NCI-H1436 (cell line): ENCODE measurements at regions not wholly inside any gene's neighbourhood (a gene's known extent, or its start where the extent isn't known, plus 50 kb on each side); places are given as distances from the start of the nearest gene placed in this dataset.

Source experiments
- DNase-seq: peaks from one replicate; lab custom pipeline; 2025; lab: John Stamatoyannopoulos, UW

DNA sequence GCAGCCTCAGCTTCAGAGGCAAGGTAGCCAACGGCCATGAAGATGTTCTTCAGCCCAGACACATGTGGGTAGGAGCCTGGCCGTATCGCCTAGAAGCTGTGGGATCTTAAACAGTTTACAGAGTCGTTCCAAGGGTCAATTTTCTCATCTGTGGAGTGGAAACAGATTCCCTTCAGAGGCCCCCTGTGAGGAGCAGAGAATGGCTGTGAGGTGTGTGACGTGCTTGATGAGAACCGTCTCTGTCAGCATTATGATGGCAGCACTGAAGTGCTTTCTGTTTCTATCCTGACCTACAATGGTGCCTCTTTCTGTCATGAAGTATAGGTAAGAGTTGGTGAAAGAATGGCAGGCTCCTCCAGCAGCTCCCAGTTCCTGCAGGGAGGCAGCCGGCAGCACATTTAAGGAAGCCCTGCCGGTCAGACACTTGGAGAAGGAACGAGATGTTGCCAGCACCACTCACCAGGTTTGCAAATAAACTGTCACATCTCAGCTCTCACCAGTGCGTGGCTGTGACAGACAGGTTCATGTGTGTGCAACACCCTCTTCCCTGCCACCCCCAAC, 277.3 kb downstream of the FOXO1 start:
- no peak for DNase-seq

DNA sequence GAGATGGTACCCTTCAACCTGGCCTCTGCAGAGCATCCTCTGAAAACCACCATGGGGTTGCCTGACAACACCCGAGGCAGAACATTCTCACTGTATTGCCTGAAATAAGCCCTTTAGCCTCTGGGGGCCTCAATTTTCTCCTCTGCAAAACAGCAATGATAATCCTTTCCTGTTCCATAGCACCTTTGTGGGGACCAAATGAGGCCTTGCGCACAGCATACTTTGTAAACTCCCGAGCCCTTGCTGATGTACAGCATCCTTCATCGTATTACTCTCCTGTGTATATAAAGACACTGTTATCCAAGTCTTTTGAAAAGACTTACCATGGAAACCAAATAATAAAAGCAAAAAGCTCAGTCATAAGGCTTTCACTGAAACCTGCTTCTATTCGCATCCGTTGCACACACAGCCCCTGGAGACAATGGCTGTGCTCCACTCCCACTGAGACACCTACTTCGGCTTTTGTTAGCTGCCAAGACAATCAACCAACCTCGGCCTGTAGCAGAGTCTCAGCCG, 276.0 kb downstream of the FOXO1 start:
- no peak for DNase-seq

DNA sequence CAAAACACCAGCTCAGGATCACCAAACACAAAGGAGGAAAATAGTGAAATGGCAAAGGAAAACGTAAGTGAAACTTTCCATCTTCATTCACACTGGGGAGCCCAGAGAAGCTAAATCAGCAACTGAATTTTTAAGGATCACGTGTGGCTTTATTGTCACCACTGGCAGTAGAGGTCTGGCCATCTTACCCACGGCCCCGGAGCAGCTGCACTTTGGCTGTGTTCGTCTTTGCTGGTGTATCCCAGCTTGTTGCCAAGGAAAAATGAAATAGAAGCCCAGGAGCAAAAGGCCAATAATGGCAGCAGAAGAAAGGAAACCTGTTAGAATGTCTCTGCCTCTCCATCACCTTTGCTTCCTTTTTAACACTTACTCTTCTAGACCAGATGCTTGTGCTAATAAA, 274.7 kb downstream of the FOXO1 start:
- no peak for DNase-seq

DNA sequence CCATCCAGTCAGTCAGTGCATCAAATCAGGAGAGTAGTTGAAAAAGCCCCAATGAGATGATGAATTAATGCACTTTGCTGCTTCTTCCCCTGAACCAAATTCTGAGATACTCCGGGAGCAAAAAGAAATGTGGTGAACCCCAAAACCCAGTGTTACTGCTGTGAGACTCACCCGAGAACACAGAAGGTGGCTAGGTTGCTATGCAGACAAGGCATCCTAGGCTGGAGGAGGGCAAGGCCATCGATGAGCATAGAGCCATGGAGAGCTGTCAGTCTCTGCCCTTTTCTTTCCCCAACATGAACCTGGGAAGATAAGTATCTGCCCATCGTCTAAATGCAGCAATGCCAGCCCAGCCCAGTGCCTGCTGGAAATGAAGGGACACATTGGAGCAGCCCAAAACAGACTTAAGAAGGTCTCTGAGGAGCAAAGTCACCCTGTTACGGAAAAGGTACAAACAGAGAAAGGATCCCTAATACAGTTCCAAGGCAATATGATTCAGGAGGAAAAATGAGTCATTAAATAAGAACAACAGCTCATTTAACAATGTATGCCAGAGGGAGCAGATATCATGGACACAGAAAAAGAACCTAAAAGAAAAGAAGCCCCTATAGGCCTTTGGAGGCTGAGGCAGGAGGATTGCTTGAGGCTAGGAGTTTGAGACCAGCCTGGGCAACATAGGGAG, 272.0 kb downstream of the FOXO1 start:
- DNase-seq, result no peak

DNA sequence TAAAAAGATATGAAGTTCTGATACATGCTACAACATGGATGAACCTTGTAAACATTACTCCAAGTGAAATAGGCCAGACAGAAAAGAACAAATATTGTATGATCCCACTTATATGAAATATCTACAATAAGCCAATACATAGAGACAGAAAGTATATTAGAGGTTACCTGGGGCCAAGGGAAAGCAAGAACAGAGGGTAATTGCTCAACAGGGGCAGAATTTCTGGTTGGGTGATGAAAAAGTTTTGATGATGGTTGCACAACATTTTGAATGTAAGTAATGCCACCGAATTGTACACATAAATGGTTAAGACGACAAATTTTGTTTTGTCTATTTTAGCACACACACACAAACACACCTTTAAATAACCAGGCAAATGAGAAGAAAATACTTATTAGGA, 268.4 kb downstream of the FOXO1 start:
- DNase-seq, result no peak

DNA sequence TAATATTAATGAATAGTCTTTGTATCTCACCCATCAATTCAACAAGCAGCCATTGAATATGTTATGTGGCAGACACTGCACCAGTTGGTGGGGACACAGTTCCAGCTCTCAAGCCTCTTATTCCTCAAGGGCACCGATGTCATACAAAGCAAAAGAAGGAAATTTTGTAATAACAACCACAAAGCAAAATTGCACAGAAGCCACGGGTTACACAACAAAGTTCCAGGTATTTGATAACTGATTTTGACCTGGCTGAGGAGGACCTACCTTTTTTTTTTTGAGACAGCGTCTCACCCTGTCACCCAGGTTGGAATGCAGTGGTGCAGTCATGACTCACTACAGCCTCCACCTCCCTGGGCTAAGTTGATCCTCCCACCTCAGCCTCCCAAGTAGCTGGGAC, 266.7 kb downstream of the FOXO1 start:
- no peak for DNase-seq

DNA sequence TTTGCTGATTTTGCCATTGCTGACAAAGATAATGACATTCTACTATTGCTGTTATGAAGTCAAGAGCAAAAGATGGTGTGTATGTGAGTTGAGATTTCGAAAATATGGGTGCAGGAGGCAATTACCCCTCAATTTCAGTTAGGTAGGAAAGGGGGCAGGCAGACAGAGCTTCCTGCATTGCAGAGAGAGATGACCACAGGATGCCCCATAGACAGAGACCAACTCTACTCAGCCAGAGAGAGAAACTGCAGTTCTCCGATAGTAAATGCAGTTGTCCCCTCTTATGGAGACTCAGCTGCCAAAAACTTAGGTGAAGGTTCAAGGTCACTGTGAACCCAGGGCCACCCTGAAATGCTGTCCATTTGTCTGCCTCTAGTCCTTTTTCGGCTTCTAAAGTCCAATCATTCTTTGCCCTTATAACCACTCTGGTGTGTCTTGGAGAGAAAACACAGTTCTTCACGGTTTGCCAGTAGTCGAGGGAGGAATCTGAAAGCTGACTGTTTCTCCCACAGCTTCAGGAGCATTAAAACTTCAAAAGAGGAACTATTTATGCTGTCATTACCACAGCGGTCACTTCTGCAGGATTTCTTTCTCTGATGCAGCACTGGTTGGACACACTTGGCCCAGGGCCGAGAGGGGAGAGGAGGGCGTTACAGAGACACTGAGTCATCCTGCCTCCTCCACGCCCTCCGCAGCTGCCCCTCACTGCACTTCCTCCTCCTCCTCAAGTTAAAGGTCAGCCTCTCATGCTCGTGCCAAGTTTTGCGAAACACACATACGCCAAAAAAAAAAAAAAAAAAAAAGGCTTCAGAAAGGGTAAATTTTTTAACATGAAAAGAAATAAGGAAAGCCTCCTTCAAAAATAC, 264.3 kb downstream of the FOXO1 start:
- DNase-seq, result no peak

DNA sequence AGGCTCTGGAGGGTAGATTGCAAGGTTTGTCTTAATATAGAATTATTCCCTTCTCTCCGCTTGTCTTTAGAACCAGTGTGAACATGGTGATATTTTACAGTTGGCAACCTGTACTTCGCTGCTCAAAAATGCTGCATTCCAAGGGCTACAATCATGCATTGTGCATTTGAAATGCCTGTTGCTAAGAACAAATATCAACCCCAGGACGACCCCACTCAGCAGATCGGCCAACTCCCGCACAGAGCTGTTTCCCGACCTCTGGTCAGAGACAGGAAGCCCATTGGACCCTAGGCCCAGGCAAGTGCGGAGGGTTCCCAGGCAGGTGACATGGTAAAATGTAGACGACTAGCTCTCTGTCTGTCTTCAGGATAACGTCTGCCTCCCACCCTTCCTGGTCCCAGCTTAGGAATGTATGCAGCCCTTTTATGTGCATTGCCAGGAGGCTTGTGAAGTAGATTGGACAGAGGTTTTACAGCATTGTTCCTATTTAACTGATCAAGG, 263.5 kb downstream of the FOXO1 start:
- DNase-seq, result no peak

DNA sequence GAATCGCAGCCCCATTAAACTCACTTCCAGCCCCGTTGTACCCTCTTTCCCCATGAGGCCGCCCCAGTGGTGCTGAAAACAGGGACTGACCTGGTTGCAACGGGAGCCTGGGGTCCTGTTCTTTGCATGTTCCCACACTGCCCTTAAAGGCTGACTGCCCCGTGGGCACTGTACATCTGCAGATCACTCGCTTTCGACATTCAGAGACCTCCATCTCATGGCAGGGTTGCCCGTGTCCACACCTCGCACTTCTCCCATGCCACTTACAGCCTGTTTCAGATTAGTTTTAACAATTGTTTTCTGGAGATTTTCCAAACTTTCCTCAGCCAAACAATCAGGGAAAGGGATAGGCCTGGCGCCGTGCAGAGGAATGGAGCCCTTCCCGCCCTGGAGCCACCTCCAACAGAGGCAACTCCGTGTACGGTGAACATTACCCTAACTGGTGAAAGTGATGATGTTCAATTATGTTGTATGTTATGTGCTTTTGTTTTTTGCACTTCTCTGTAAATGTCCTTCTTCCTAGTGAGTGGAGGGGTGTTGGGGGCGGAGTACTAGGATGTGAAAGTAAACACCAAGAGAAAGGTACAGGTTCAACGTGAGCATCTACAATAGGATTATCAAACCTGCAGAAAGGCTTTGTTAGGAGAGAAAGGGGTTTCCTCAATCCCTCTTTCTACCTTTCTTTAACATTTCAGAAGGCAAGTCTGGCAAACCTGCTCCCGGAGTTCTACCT, 262.8 kb downstream of the FOXO1 start:
- no peak for DNase-seq

DNA sequence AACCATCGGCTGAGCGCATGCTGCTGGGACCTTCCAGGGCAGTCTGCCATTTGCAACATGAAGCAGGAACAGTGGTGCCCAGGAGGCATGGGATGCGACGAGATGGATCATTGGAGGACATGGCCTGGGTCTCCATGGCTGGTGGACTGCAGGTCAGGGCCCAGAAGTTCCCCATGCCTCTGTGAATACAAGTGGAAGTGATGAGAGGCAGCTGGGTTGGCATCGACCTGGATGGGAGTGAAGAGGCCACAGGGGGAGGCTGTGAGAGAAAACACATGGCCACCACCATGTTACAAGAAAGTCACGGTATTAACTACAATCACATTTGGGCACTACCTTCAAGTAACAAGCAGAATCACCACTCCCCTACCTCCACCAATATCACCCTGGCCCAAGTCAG, 262.0 kb downstream of the FOXO1 start:
- DNase-seq, result no peak

DNA sequence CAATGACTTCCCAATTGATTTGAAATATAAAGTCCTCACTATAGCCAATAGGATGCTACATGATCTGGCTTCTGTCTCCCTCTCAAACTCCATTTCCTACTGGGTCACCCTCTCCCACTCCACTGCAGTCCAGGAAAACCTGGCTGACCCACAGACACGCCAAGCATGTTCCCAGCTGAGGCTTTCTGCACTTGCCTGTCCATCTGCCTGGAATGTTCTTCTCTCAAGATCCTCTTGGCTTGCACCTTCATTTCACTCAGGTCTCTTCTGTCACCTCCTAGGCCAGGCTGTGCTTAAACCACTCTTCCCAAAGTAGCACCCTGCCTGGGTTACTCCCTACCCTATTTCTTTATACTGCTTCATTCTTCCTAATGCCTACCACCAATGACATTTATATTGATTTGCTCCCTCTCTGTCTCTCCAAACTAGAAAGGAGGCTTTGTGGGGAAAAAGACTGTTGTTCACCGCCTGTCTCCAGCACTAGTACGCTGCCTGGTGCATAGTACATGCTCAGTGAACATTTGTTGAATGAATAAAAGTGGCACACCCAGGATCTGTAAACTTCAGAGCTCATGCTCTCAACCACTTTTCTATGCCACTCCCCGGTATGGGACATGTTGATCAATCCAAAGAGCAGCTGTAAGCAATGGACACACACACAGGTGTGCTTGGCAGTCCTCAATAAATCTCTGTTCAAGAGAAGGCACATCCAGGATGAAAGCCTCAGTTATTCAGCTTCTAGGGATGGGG, 261.3 kb downstream of the FOXO1 start:
- no peak for DNase-seq

DNA sequence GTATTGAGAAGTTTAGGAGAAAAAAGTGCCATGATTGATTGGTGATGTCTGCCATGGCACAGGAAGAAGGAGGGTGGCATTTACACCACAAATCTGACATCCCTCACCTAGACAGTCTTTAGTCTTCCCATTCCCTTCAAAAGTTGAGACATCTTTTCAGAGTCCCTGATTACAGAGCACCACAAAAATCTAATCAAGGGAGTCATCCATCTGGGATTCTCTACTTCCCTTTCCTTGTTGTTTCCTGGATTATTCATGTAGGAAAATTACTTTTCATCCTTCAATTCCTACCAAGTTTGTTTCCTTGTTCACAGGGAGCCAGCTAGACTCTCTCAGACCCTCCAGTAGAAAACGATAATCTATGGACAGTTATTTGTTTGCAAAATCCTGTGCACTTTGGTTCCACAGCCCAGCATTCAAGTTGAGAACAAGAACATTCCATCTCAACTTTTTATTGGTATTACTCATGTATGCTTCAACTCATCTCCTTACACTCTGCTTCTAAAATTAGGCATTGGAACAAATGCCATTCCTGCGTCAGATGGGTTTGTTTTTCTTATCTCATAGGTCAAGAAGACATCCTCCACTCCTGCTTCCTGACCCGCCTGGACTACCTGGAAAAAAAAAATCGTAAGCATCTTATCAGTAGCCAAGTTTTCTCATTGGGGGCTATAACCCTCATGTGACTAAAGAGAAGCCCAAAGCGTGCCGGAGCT, 259.9 kb downstream of the FOXO1 start:
- DNase-seq, result no peak

DNA sequence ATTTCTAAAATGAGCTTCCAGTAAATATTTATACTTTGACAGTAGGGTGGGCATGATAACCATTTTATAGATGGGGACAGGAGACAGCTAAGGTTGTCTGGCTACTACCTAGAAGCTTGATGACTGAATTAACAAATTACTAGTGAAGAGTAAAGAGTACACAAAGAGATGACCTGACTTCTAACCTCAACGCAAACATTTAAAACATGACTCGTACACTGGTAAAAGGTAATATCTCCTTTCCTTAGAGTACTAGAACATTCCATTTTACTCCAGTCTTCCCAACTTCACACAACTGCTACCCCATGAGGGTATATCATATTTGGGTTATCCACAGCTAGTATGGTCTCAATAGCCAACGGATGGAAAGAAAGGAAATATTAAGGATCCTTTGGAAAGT, 258.9 kb downstream of the FOXO1 start:
- DNase-seq, result no peak

DNA sequence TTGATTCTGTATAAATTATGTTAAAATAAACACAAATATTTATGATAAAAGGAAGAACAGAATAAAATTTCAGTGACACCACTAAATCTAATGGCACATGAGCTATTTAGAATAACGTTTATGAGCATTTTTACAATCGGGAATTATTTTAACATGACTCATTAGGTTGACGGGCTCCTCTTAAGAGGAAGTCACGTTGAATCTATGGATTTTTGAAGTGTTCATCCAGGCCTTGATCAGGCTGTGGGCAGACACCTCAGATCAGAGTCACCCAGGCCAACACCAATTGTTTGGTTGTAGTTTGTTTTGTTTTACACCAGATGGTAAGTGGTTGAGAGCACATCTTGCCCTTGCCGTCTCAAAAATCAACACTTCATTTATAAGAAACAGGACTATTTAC, 257.8 kb downstream of the FOXO1 start:
- DNase-seq, result no peak

DNA sequence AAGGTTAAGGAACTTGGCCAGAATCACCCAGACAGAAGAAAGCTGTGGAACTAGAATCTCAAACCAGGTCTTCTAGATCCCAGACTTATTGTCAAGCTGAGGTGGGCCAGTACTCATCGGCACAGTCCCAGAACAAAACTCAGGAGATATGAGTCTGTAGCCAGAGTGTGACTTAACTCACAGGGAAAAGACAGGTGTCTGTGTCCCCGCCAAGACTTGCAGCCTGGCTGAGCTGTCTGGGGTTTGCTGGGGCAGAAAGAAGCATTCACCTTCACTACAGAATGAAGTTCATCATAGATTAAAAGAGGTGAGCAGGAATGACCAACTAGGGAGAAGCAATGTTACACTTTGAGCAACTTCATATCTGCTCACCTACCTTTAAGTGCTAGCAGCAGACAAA, 257.2 kb downstream of the FOXO1 start:
- no peak for DNase-seq

DNA sequence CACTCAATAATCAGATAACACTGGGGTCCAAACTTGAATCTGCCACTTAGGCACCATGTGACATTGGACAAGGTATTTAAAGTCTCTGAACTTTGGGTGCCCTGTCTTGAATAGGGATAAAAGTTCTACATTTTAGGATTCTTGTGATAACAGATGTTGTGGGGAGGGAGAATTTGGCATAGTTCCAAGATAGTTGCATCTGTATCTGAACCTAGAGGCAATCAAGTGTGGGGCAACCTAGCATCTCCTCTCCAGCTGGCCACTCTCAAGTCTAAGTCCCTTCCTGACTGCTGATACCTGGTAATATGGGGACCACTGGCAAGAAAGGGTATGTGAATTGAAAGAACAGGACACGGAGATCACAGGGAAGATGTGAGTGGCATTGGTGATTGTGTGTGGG, 256.1 kb downstream of the FOXO1 start:
- DNase-seq, result no peak

DNA sequence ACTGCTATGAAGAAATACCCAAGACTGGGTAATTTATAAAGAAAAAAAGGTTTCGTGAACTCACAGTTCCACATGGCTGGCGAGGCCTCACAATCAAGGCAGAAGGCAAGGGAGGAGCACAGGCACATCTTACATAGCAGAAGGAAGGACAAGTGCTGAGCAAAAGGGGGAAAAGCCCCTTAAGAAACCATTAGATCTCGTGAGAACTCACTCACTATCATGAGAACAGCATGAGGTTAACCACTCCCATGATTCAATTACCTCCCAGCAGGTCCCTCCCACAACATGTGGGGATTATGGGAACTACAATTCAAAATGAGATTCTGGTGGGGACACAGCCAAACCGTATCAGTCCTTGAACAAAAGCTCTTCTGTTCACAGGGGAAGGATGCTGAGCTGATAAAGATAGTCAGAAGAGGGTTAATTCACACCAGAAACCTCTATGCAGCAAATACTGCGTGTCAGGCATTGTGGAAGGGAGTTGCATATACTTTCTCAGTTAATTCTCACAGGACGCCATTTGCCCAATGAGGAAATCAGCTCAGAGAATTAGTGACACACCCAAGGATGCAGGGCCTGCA, 246.2 kb downstream of the FOXO1 start:
- no peak for DNase-seq

DNA sequence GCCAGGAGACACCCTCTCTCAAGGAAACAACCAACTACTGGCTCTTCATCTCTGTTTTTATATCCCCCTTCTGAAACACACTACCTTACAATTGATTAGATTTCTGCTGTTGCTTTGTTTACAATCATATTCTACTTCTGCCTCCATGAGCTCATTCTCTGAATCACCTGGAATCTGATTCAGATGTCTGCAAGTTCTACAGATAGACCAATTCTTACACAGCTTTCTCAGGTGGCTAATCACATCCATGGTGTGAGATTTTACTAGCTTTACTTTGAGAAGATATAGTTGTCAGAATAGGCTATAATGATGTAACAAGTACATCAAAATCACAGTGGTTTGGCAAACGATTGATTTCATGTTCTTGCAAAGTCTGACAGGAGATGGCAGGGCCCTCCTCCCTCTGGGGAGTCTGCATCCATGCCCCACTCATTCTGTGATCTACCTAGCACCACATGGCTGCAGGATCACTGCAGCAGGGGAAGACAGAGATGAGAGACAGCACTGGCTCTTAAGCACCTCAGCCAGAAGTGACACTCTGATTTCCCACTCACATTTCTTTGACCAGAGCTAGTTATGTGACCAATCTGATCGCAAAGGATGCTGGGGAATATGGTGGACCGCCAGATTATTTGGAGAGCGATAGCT, 243.7 kb downstream of the FOXO1 start:
- no peak for DNase-seq

DNA sequence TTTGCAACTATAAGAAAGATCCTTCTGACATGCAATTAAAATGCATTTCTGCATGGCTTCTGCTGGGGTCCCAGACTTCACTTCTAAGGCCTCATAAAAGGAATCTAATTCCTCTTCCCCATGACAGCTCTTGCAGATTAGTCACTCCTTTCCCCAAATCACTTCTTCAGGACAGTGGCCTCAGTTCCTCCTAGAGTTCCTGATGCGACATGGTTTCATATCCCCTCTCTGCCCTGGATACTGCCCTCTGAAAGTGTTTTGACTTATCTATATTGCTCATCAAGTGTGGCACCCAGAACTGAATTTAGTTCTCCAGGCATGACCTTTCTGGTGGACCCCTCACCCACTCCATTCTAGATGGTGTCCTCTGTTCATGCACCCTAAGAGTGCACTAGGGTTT, 238.1 kb downstream of the FOXO1 start:
- no peak for DNase-seq
